ENCODE measurements at regions not wholly inside any gene's neighbourhood (a gene's known extent, or its start where the extent isn't known, plus 50 kb on each side); places are given as distances from the start of the nearest gene placed in this dataset.

GRCh38 chr20:39630215-39630908 lies 668.2 kb downstream of the DHX35 start:
- no peak for TF ChIP-seq FOXJ3 (CRISPR knock-in tag; IDR thresholded peaks at IDR 0.05; ENCODE audit: borderline replicate concordance)
- no peak for TF ChIP-seq ESRRA (CRISPR knock-in tag; IDR thresholded peaks at IDR 0.05; ENCODE audit: borderline replicate concordance)
- TF ChIP-seq CREB1 (CRISPR knock-in tag; IDR thresholded peaks at IDR 0.05), result no peak
- no peak for TF ChIP-seq SMAD4 (CRISPR knock-in tag; IDR thresholded peaks at IDR 0.05)
- no peak for TF ChIP-seq CTCF (IDR thresholded peaks at IDR 0.05)
- TF ChIP-seq, protein P1, sequence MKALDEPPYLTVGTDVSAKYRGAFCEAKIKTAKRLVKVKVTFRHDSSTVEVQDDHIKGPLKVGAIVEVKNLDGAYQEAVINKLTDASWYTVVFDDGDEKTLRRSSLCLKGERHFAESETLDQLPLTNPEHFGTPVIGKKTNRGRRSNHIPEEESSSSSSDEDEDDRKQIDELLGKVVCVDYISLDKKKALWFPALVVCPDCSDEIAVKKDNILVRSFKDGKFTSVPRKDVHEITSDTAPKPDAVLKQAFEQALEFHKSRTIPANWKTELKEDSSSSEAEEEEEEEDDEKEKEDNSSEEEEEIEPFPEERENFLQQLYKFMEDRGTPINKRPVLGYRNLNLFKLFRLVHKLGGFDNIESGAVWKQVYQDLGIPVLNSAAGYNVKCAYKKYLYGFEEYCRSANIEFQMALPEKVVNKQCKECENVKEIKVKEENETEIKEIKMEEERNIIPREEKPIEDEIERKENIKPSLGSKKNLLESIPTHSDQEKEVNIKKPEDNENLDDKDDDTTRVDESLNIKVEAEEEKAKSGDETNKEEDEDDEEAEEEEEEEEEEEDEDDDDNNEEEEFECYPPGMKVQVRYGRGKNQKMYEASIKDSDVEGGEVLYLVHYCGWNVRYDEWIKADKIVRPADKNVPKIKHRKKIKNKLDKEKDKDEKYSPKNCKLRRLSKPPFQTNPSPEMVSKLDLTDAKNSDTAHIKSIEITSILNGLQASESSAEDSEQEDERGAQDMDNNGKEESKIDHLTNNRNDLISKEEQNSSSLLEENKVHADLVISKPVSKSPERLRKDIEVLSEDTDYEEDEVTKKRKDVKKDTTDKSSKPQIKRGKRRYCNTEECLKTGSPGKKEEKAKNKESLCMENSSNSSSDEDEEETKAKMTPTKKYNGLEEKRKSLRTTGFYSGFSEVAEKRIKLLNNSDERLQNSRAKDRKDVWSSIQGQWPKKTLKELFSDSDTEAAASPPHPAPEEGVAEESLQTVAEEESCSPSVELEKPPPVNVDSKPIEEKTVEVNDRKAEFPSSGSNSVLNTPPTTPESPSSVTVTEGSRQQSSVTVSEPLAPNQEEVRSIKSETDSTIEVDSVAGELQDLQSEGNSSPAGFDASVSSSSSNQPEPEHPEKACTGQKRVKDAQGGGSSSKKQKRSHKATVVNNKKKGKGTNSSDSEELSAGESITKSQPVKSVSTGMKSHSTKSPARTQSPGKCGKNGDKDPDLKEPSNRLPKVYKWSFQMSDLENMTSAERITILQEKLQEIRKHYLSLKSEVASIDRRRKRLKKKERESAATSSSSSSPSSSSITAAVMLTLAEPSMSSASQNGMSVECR (CRISPR knock-in tag; IDR thresholded peaks at IDR 0.05; ENCODE audit: borderline replicate concordance), result no peak
- TF ChIP-seq E2F4 (CRISPR knock-in tag; IDR thresholded peaks at IDR 0.05; ENCODE audit: borderline replicate concordance, low read depth), result no peak
- TF ChIP-seq JUN (CRISPR knock-in tag; IDR thresholded peaks at IDR 0.05), result no peak
- no peak for TF ChIP-seq NR2C2 (CRISPR knock-in tag; IDR thresholded peaks at IDR 0.05)
- no peak for TF ChIP-seq NFYB (CRISPR knock-in tag; conservative IDR thresholded peaks at IDR 0.05; ENCODE audit: low read depth)
- no peak for TF ChIP-seq ATF2 (CRISPR knock-in tag; IDR thresholded peaks at IDR 0.05; ENCODE audit: borderline replicate concordance, low read depth)
- TF ChIP-seq, protein P2, sequence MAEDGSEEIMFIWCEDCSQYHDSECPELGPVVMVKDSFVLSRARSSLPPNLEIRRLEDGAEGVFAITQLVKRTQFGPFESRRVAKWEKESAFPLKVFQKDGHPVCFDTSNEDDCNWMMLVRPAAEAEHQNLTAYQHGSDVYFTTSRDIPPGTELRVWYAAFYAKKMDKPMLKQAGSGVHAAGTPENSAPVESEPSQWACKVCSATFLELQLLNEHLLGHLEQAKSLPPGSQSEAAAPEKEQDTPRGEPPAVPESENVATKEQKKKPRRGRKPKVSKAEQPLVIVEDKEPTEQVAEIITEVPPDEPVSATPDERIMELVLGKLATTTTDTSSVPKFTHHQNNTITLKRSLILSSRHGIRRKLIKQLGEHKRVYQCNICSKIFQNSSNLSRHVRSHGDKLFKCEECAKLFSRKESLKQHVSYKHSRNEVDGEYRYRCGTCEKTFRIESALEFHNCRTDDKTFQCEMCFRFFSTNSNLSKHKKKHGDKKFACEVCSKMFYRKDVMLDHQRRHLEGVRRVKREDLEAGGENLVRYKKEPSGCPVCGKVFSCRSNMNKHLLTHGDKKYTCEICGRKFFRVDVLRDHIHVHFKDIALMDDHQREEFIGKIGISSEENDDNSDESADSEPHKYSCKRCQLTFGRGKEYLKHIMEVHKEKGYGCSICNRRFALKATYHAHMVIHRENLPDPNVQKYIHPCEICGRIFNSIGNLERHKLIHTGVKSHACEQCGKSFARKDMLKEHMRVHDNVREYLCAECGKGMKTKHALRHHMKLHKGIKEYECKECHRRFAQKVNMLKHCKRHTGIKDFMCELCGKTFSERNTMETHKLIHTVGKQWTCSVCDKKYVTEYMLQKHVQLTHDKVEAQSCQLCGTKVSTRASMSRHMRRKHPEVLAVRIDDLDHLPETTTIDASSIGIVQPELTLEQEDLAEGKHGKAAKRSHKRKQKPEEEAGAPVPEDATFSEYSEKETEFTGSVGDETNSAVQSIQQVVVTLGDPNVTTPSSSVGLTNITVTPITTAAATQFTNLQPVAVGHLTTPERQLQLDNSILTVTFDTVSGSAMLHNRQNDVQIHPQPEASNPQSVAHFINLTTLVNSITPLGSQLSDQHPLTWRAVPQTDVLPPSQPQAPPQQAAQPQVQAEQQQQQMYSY (CRISPR knock-in tag; IDR thresholded peaks at IDR 0.05), result no peak

All from WTC11 (cell line).